Left lung (tissue), 4 donors: ENCODE measurements at regions not wholly inside any gene's neighbourhood (a gene's known extent, or its start where the extent isn't known, plus 50 kb on each side); places are given as distances from the start of the nearest gene placed in this dataset.

Experiments
- ATAC-seq: fragments of 200-7000 bp; cut with Tn5 transposase; one replicate; pipeline ENCODE4 v1.9.1; 2020; ENCODE audit warnings: moderate library complexity
- DNase-seq, 4 donors: peaks; one replicate each; pipeline ENCODE4 v3.0.0-alpha.2; 2013 to 2020
- H3K27ac ChIP-seq, 2 donors: fragments of 200-600 bp; sonication (generic) in 1 of 2; one replicate each; pipeline versions ENCODE4 v1.5.0 to v1.8.0; 2020 to 2021
- H3K27me3 ChIP-seq, 2 donors: fragments of 200-600 bp; sonication (generic) in 1 of 2; one replicate each; pipeline versions ENCODE4 v1.5.0 to v1.8.0; 2020 to 2021
- H3K36me3 ChIP-seq, 2 donors: fragments of 200-600 bp; sonication (generic) in 1 of 2; one replicate each; pipeline versions ENCODE4 v1.5.0 to v1.8.0; 2020 to 2021
- H3K4me1 ChIP-seq, 2 donors: fragments of 200-600 bp; one replicate each; pipeline ENCODE4 v1.8.0; 2021
- H3K4me3 ChIP-seq, 2 donors: fragments of 200-600 bp; sonication (generic) in 1 of 2; one replicate each; pipeline versions ENCODE4 v1.5.0 to v1.8.0; 2020 to 2021; ENCODE audit warnings: mild to moderate bottlenecking in 1 of 2
- H3K9me3 ChIP-seq, 2 donors: fragments of 200-600 bp; sonication (generic) in 1 of 2; one replicate each; pipeline versions ENCODE4 v1.5.0 to v1.8.0; 2020 to 2021
- intact Hi-C, 2 donors: fragments of 100-400 bp; cut with DNase I; formaldehyde crosslinking; loops; one replicate each; pipeline versions ENCODE4 v1.11.2 to v1.14.2; 2022
- TF ChIP-seq, protein P1 (sequence below), 2 donors: fragments of 200-600 bp; sonication (generic) in 1 of 2; IDR thresholded peaks; one replicate each; pipeline versions ENCODE4 v1.5.0 to v1.8.0; 2021; ENCODE audit warnings: antibody characterized with exemption in 2 of 2
- donor health status: DM: no; HTN: yes; CAD: no.
- donor health status: DM: no; HTN: no; CAD: no.

DNA sequence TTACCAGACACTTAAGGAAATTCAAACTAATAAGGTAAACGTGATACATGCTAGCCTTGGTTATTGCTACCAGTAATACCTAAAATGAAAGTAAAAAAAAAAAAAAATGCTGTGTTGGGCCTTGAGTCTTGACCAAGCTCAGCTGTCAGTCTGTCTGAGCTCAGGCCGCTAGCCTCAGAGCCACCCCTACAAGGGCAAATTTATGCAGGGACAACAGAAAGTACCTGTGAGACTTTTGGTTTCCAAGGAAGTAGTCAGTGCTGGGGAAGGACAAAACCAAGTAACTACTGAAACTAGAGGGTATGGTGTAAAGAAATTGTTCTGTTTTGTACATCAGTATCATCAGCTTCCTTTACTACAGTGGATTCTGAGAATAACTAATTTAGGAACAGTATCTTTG, 134.3 kb upstream of the SLITRK5 start:
- no peak for ATAC-seq
- H3K4me1 ChIP-seq, result no peaks in the 10 kb centered on the region

DNA sequence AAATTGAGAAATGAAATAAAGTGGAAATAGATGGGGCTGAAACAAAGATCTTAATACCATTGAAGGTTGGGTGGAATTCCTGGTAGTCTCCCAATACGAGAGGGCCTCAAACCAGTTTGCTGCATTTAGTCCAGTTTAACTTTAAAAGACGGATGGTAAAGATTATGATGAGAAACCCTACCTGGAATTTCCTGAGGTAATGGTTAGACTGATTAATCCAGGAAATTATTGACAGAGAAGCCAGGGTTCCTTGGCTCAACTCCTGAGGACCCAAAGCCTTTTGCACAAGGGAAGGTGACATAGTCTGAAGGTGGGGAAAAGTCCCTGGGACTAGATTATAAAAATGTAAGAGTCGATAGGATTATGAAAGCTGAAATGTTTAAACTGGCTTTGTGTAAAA, 133.2 kb upstream of the SLITRK5 start:
- Histone ChIP-seq H3K36me3 (no peaks in the 10 kb centered on the region), H3K4me1 (no peaks in the 10 kb centered on the region), H3K27me3 (no peaks in the 10 kb centered on the region), H3K4me3 (no peak overlapping the region), H3K9me3 (no peaks in the 10 kb centered on the region), H3K27ac (no peak overlapping the region)
- intact Hi-C loops, result no loop called here
- DNase-seq, result no peak
- no peak for ATAC-seq
- TF ChIP-seq, protein P1, sequence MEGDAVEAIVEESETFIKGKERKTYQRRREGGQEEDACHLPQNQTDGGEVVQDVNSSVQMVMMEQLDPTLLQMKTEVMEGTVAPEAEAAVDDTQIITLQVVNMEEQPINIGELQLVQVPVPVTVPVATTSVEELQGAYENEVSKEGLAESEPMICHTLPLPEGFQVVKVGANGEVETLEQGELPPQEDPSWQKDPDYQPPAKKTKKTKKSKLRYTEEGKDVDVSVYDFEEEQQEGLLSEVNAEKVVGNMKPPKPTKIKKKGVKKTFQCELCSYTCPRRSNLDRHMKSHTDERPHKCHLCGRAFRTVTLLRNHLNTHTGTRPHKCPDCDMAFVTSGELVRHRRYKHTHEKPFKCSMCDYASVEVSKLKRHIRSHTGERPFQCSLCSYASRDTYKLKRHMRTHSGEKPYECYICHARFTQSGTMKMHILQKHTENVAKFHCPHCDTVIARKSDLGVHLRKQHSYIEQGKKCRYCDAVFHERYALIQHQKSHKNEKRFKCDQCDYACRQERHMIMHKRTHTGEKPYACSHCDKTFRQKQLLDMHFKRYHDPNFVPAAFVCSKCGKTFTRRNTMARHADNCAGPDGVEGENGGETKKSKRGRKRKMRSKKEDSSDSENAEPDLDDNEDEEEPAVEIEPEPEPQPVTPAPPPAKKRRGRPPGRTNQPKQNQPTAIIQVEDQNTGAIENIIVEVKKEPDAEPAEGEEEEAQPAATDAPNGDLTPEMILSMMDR (IDR thresholded peaks at IDR 0.05), result no peak

More for the DNA sequence above, 134.3 kb upstream of the SLITRK5 start:
- TF ChIP-seq, protein P1 (IDR thresholded peaks at IDR 0.05), result no peak
- DNase-seq, result no peak
- H3K27ac ChIP-seq, result no peak overlapping the region
- H3K4me3 ChIP-seq, result no peak overlapping the region
- intact Hi-C loops, result no loop called here
- H3K36me3 ChIP-seq, result no peaks in the 10 kb centered on the region
- H3K27me3 ChIP-seq, result no peaks in the 10 kb centered on the region
- H3K9me3 ChIP-seq, result no peaks in the 10 kb centered on the region

DNA sequence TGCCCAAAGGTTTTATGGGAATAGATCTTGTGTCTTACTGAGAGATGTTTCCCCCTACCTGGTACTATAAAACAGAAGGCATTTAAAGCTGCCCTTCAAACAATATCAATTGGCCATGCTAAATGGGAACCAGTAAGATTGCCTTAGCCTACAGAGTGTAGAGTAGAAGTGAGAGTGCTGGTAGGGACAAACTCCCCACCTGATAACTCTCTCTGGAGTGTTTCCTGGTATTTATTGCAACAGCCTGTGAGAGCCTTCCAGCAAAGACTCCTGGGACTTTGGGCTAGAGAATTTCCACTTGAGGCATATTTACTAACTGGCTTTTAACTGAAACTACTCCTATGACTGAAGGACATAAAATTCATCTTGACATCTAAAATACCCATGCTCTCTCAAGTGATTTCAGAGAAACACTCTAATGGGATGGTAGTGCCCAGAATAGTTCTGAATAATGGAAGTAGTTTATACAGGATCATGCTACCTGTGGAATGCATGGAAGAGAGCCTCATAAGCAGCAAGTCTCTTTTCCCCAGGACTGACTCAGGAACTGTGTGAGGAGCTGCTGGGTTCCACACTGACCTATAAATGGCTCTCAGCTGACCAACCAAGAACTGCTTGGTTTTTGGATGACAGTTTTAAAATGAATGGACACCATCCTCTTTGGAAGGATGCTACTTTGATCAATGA, 132.7 kb upstream of the SLITRK5 start:
- TF ChIP-seq, protein P1 (IDR thresholded peaks at IDR 0.05), result no peak
- H3K27ac ChIP-seq, result no peak overlapping the region
- ATAC-seq, result peak; percentile 95

DNA sequence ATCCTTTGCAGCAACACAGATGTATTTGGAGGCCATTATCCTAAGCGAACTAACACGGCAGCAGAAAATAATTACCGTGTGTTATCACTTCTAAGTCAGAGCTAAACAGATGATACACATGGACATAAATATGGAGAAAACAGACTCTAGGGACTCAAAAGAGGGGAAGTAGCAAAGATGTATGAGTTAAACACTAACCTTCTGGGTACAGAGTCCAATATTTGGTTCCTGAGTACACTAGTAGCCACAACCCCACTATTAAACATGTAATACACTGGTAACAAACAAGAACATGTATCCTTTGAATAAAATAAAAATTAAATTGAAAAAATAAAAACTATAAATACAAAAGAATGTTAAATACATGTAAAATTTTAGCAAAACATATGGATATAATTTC, 118.0 kb upstream of the SLITRK5 start:
- no peak overlapping the region for H3K4me3 ChIP-seq
- TF ChIP-seq, protein P1 (IDR thresholded peaks at IDR 0.05), result no peak
- H3K4me1 ChIP-seq, result no peaks in the 10 kb centered on the region
- H3K9me3 ChIP-seq, result no peaks in the 10 kb centered on the region
- intact Hi-C loops, result no loop called here
- ATAC-seq (no peak), DNase-seq (no peak)
- H3K36me3 ChIP-seq, result no peaks in the 10 kb centered on the region
- H3K27me3 ChIP-seq, result no peaks in the 10 kb centered on the region
- H3K27ac ChIP-seq, result no peak overlapping the region

More for the DNA sequence above, 132.7 kb upstream of the SLITRK5 start:
- Histone ChIP-seq H3K9me3 (no peaks in the 10 kb centered on the region), H3K4me1 (no peaks in the 10 kb centered on the region), H3K27me3 (no peaks in the 10 kb centered on the region), H3K36me3 (no peaks in the 10 kb centered on the region), H3K4me3 (no peak overlapping the region)
- intact Hi-C loops, result no loop called here
- DNase-seq, result no peak

DNA sequence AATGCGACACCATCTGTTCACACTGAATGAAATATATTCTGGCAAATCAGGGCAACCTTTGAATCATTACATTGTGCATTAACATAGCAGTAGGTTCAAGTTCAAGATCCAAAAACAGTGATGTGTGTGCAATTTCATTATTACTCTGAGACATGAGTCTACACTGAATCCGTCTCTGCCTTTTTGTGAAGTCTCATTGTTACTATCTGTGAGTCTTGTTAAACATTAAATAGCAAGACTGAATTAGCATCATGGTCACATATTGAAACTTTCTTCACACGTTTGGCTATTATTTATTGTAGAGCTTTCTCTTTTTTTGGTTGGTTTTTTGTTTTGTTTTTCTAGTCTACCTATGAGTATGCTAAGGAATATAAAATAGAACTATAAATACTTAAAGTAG, 117.1 kb upstream of the SLITRK5 start:
- DNase-seq, result no peak
- Histone ChIP-seq H3K4me1 (no peaks in the 10 kb centered on the region), H3K4me3 (no peak overlapping the region), H3K27me3 (no peaks in the 10 kb centered on the region), H3K27ac (no peak overlapping the region), H3K36me3 (no peaks in the 10 kb centered on the region), H3K9me3 (no peaks in the 10 kb centered on the region)
- intact Hi-C loops, result no loop called here
- ATAC-seq, result no peak
- TF ChIP-seq, protein P1 (IDR thresholded peaks at IDR 0.05), result no peak
